ENCODE measurements at regions not wholly inside any gene's neighbourhood (a gene's known extent, or its start where the extent isn't known, plus 50 kb on each side); places are given as distances from the start of the nearest gene placed in this dataset.

DNA sequence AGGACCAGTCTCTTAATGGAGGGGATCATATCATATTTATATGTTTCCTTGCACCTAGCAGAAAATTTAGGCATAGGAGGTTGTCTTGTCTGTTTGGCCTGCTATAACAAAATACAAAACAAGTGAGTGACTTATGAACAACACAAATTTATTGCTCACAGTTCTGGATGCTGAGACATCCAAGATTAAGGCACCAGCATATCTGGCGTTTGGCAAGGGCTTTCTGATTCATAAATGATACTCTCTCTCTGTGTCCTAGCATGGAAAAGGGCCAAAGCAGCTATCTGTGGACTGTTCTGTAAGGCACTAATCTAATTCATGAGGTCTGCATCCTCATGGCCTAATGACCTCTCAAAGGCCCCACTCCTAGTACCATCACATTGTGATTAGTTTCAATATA, 683.0 kb downstream of the NR2F2 start:
- TF ChIP-seq, protein P1, sequence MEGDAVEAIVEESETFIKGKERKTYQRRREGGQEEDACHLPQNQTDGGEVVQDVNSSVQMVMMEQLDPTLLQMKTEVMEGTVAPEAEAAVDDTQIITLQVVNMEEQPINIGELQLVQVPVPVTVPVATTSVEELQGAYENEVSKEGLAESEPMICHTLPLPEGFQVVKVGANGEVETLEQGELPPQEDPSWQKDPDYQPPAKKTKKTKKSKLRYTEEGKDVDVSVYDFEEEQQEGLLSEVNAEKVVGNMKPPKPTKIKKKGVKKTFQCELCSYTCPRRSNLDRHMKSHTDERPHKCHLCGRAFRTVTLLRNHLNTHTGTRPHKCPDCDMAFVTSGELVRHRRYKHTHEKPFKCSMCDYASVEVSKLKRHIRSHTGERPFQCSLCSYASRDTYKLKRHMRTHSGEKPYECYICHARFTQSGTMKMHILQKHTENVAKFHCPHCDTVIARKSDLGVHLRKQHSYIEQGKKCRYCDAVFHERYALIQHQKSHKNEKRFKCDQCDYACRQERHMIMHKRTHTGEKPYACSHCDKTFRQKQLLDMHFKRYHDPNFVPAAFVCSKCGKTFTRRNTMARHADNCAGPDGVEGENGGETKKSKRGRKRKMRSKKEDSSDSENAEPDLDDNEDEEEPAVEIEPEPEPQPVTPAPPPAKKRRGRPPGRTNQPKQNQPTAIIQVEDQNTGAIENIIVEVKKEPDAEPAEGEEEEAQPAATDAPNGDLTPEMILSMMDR (IDR thresholded peaks at IDR 0.05; ENCODE audit: low read depth, low read length): no peak
- TF ChIP-seq EZH2phosphoT487 (IDR thresholded peaks at IDR 0.05; ENCODE audit: low read depth): no peak

Measured in OCI-LY3 (cell line).